ENCODE measurements at regions not wholly inside any gene's neighbourhood (a gene's known extent, or its start where the extent isn't known, plus 50 kb on each side); places are given as distances from the start of the nearest gene placed in this dataset.

GRCh38 chr19:31995546-31995945 lies 349.9 kb upstream of the ZNF507 start:
- Histone ChIP-seq H3K9me1 (ENCODE audit: control insufficient read depth, extremely low read depth, insufficient read depth, low read length) (no peaks in the 10 kb centered on the region), H3K79me2 (ENCODE audit: control insufficient read depth, insufficient read depth, low read length) (no peaks in the 10 kb centered on the region), H3K27ac (ENCODE audit: control insufficient read depth, insufficient read depth, low read length) (no peak overlapping the region), H3K4me1 (ENCODE audit: control insufficient read depth, extremely low read depth, insufficient read depth, low read length) (no peaks in the 10 kb centered on the region), H2AFZ (ENCODE audit: control insufficient read depth, low read length) (no peak overlapping the region), H3K27me3 (ENCODE audit: control insufficient read depth, extremely low read depth, insufficient read depth, low read length) (no peaks in the 10 kb centered on the region), H3K4me3 (ENCODE audit: control insufficient read depth in 2 of 3, extremely low read depth in 1 of 3, insufficient read depth in 2 of 3, low read depth in 1 of 3, low read length in 3 of 3) (no peak overlapping the region), H3K36me3 (ENCODE audit: control insufficient read depth in 2 of 2, extremely low read depth in 1 of 2, insufficient read depth in 2 of 2, low read length in 2 of 2) (no peaks in the 10 kb centered on the region), H3K9me3 (ENCODE audit: control insufficient read depth, low read depth, low read length) (peaks cover 5% of the 10 kb centered on the region), H3K9ac (ENCODE audit: control insufficient read depth, extremely low read depth, insufficient read depth, low read length) (no peak overlapping the region), H3K4me2 (ENCODE audit: control insufficient read depth, extremely low read depth, insufficient read depth, low read depth, low read length) (no peak overlapping the region), H4K20me1 (ENCODE audit: control insufficient read depth, extremely low read depth, insufficient read depth, low read length) (no peaks in the 10 kb centered on the region)
- no peak for FAIRE-seq
- dilution Hi-C loops (cut with MboI; ENCODE audit: extremely low pct_ligation_motif_present, low sequenced_read_pairs) = no loop called here
- DNase-seq (ENCODE audit: low read depth, low spot score) = no peak
- TF ChIP-seq CTCF (optimal IDR thresholded peaks at IDR 0.05 in 1 of 3, IDR thresholded peaks at IDR 0.05 in 1 of 3, conservative IDR thresholded peaks at IDR 0.05 in 1 of 3; ENCODE audit: extremely low read depth in 1 of 3, insufficient read depth in 2 of 3, low read length in 3 of 3) (no peak), EZH2 (IDR thresholded peaks at IDR 0.05; ENCODE audit: low read length) (no peak)

- no peak for TF ChIP-seq EZH2 (IDR thresholded peaks at IDR 0.05; ENCODE audit: low read length)
- no peak for TF ChIP-seq CTCF (optimal IDR thresholded peaks at IDR 0.05 in 1 of 3, IDR thresholded peaks at IDR 0.05 in 1 of 3, conservative IDR thresholded peaks at IDR 0.05 in 1 of 3; ENCODE audit: extremely low read depth in 1 of 3, insufficient read depth in 2 of 3, low read length in 3 of 3)
- DNase-seq (ENCODE audit: low read depth, low spot score) (no peak), FAIRE-seq (no peak)
- Histone ChIP-seq H3K9me3 (ENCODE audit: control insufficient read depth, low read depth, low read length) (peaks cover 3% of the 10 kb centered on the region), H3K27ac (ENCODE audit: control insufficient read depth, insufficient read depth, low read length) (no peak overlapping the region), H4K20me1 (ENCODE audit: control insufficient read depth, extremely low read depth, insufficient read depth, low read length) (no peaks in the 10 kb centered on the region), H3K4me3 (ENCODE audit: control insufficient read depth in 2 of 3, extremely low read depth in 1 of 3, insufficient read depth in 2 of 3, low read depth in 1 of 3, low read length in 3 of 3) (no peak overlapping the region), H3K4me1 (ENCODE audit: control insufficient read depth, extremely low read depth, insufficient read depth, low read length) (no peaks in the 10 kb centered on the region), H3K9ac (ENCODE audit: control insufficient read depth, extremely low read depth, insufficient read depth, low read length) (no peak overlapping the region), H3K27me3 (ENCODE audit: control insufficient read depth, extremely low read depth, insufficient read depth, low read length) (no peaks in the 10 kb centered on the region), H3K79me2 (ENCODE audit: control insufficient read depth, insufficient read depth, low read length) (no peaks in the 10 kb centered on the region), H3K9me1 (ENCODE audit: control insufficient read depth, extremely low read depth, insufficient read depth, low read length) (no peaks in the 10 kb centered on the region), H3K36me3 (ENCODE audit: control insufficient read depth in 2 of 2, extremely low read depth in 1 of 2, insufficient read depth in 2 of 2, low read length in 2 of 2) (no peaks in the 10 kb centered on the region), H3K4me2 (ENCODE audit: control insufficient read depth, extremely low read depth, insufficient read depth, low read depth, low read length) (no peak overlapping the region), H2AFZ (ENCODE audit: control insufficient read depth, low read length) (no peak overlapping the region)
- dilution Hi-C loops (cut with MboI; ENCODE audit: extremely low pct_ligation_motif_present, low sequenced_read_pairs) = no loop called here
Observed at GRCh38 chr19:32010071-32010470, 335.3 kb upstream of the ZNF507 start.

Data from keratinocyte (primary cell).